Choroid plexus epithelial cell (primary cell): ENCODE measurements at regions not wholly inside any gene's neighbourhood (a gene's known extent, or its start where the extent isn't known, plus 50 kb on each side); places are given as distances from the start of the nearest gene placed in this dataset.
"Not testable (repeated sequence)": the region's sequence is repeated elsewhere in the genome, so short reads cannot be mapped to it uniquely, and the experiment has no call there.

Experiments
- DNase-seq: peaks from one replicate; pipeline ENCODE4 v3.0.0-alpha.2; 2010; ENCODE audit warnings: low read depth
- H3K4me3 ChIP-seq: 2 replicates; pipeline ENCODE4 v1.5.1; 2011; ENCODE audit warnings: low read depth, mild to moderate bottlenecking, control low read depth, low read length, moderate library complexity
- TF ChIP-seq, protein P1 (sequence below): conservative IDR thresholded peaks from 2 replicates; pipeline ENCODE4 v1.5.1; 2011; ENCODE audit warnings: low read depth, mild to moderate bottlenecking, control low read depth, inconsistent platforms, low read length, moderate library complexity

DNA sequence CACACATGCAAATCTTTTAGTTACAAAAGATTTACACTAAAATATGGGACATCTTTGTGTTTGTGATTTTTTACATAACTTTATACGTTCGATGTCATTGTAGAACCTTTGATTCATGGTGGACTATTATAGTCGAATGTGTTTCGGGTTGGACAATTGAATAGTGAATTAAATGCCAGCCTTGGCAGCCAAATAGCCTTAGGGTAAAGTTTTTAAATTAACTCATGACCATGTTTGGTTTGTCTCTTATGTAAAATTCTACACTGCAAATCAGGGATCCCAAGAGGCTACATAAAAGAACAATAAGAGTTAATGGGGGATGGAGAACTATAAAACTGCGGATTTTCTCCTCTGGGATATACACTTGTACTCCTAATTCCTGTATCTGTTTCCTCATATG is 1735.6 kb upstream of the SPRY2 start:
- H3K4me3 ChIP-seq: no peak overlapping the region
- DNase-seq: no peak
- TF ChIP-seq, protein P1, sequence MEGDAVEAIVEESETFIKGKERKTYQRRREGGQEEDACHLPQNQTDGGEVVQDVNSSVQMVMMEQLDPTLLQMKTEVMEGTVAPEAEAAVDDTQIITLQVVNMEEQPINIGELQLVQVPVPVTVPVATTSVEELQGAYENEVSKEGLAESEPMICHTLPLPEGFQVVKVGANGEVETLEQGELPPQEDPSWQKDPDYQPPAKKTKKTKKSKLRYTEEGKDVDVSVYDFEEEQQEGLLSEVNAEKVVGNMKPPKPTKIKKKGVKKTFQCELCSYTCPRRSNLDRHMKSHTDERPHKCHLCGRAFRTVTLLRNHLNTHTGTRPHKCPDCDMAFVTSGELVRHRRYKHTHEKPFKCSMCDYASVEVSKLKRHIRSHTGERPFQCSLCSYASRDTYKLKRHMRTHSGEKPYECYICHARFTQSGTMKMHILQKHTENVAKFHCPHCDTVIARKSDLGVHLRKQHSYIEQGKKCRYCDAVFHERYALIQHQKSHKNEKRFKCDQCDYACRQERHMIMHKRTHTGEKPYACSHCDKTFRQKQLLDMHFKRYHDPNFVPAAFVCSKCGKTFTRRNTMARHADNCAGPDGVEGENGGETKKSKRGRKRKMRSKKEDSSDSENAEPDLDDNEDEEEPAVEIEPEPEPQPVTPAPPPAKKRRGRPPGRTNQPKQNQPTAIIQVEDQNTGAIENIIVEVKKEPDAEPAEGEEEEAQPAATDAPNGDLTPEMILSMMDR: no peak

DNA sequence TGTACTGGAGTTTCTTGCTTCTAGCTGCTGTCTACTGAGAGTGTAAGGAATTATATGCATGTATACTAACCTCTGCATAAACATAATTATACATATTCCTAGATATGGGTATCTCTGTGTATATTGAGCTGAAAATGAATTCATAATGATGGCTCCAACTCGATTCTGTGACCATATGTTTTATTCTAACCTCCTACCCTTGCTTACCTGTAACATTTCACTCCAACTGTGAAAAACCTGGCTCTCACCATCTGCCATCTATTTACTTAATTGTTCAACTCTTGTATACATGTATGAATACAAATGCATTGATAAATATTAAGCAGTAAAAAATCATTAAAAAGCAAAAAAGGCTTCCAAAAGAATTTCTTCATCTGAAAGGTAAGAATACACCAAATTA is 1729.5 kb upstream of the SPRY2 start:
- TF ChIP-seq, protein P1: no peak
- DNase-seq: no peak
- H3K4me3 ChIP-seq: no peak overlapping the region

DNA sequence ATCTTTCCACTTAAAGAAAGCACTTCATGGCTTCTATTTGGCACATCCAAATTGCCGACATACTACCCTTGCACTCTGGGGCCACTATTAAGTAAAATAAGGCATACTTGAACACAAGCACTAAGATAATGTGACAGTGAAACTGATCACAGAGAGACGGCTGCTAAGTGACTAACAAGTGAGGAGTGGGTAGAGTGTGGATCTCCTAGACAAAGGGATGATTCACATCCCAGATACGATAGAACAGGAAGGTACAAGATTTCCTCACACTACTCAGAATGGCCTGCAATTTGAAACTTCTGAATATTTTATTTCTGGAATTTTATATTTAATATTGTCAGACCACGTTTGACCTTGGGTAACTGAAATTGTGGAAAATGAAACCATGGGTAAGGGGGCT is 1721.8 kb upstream of the SPRY2 start:
- TF ChIP-seq, protein P1: no peak
- no peak overlapping the region for H3K4me3 ChIP-seq
- DNase-seq: peak; percentile 31

DNA sequence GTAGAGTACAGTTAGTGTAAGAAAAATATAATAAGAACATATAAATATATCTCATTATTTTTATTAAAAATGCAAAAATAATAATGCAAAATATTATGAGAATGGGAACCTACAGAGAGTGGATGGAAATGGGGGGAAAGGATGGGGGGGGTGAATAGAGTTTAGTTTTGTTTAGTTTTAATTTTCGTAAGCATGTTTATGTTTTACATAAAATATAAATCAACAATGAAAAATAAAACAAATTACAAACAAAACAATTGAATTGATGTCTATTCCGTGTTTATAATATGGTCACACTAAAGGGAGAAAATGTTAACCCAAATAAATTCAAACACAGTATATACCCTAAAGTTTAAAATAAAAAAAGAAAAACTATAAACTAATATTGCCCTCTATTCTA is 1717.4 kb upstream of the SPRY2 start:
- DNase-seq: no peak
- H3K4me3 ChIP-seq: no peak overlapping the region
- TF ChIP-seq, protein P1: no peak

DNA sequence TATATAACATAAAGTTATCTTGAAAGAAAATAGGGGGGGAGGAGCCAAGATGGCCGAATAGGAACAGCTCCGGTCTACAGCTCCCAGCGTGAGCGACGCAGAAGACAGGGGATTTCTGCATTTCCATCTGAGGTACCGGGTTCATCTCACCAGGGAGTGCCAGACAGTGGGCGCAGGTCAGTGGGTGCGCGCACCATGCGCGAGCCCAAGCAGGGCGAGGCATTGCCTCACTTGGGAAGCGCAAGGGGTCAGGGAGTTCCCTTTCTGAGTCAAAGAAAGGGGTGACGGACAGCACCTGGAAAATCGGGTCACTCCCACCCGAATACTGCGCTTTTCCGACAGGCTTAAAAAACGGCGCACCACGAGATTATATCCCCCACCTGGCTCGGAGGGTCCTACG is 1704.4 kb upstream of the SPRY2 start:
- not testable (repeated sequence) for DNase-seq, H3K4me3 ChIP-seq

DNA sequence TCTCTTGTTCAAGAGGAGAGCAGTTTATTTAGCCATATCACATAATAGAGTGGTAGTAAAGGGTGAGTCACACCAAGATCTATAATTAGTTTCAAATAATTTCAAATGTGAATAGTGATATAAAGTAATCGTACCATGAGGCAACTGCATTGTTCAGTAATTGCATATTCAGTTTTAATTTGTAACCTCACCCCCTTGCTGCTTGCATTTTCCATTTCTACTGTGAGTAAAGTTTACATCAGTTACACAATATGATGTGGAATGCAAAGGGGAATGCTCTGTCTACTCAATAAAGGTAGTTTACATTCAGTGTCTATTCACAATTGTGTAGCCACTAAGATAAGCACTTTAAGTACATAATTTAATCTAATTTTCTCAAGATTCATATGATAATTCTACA is 1695.7 kb upstream of the SPRY2 start:
- DNase-seq: peak; percentile 2
- no peak overlapping the region for H3K4me3 ChIP-seq
- TF ChIP-seq, protein P1: no peak

DNA sequence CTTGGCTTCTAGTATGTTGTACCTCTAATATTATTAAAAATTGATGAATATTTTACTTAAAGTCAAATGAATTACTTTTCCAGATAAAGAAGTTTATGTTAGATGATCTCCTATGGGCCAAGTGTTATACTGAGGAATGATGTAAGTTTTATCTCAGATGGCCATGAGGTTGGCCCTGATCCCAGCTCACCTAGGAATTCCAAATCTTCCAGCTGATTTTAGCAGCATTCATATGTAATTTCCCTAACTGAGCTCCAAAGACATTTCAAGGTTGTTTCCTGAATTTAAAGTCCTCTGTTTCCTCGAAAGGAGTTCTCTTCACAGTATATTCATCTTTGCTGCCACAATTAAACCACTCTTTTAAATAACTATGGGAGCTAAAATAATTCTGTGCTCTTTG is 1670.4 kb upstream of the SPRY2 start:
- DNase-seq: no peak
- TF ChIP-seq, protein P1: no peak
- no peak overlapping the region for H3K4me3 ChIP-seq

DNA sequence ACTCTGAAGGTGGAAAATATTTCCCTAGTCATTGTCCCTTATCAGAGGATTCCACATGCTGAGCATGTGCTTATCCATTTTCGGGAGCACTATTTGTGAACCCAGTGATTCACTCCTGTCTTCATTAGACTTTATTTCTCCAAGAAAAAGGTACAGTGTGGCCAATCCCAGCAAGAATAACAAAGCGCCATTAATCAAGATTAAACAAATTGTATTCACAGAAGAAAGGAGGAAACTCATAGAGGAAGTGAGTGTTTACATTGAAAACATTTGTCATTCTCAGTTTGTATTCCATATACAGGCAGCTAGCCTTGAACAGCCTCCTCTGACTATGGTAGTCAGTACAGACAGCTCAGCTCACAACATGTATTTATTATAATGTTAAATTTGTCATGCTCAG is 1669.9 kb upstream of the SPRY2 start:
- DNase-seq: peak; percentile 17
- no peak overlapping the region for H3K4me3 ChIP-seq
- TF ChIP-seq, protein P1: no peak
